GM23338 (cell line): ENCODE measurements at regions not wholly inside any gene's neighbourhood (a gene's known extent, or its start where the extent isn't known, plus 50 kb on each side); places are given as distances from the start of the nearest gene placed in this dataset.

Experiments used
- CREB1 ChIP-seq: fragments of 250-450 bp; sonication (Bioruptor Pico); IDR thresholded peaks from 2 replicates; pipeline ENCODE4 v1.5.0; 2020; ENCODE audit warnings: low read depth, mild to moderate bottlenecking, moderate library complexity
- CTCF ChIP-seq, 2 experiments: fragments of 200-600 bp in 1 of 2; sonication (generic) in 1 of 2; conservative IDR thresholded peaks; 2 replicates each; pipeline versions ENCODE4 v1.5.1 to v1.6.1; 2016 to 2017; ENCODE audit warnings: antibody characterized with exemption in 2 of 2, low read depth in 2 of 2, mild to moderate bottlenecking in 2 of 2, moderate library complexity in 1 of 2
- EZH2 ChIP-seq: fragments of 200-600 bp; sonication (generic); IDR thresholded peaks from one replicate; pipeline ENCODE4 v1.8.0; 2017; ENCODE audit warnings: antibody characterized with exemption, mild to moderate bottlenecking, low read depth; ENCODE audit not compliant: unreplicated experiment
- EZH2phosphoT487 ChIP-seq: fragments of 200-600 bp; sonication (generic); IDR thresholded peaks from one replicate; pipeline ENCODE4 v1.8.1; 2018; ENCODE audit warnings: antibody characterized with exemption; ENCODE audit not compliant: unreplicated experiment
- JUNB ChIP-seq: IDR thresholded peaks from one replicate; pipeline ENCODE4 v1.6.1; 2016; ENCODE audit warnings: antibody characterized with exemption; ENCODE audit not compliant: unreplicated experiment
- POLR2AphosphoS5 ChIP-seq: IDR thresholded peaks from 2 replicates; pipeline ENCODE4 v1.6.1; 2016; ENCODE audit warnings: antibody characterized with exemption, low read depth
- ZNF114 ChIP-seq: fragments of 250-450 bp; sonication (Bioruptor Pico); IDR thresholded peaks from 2 replicates; pipeline ENCODE4 v1.5.0; 2020; ENCODE audit warnings: mild to moderate bottlenecking, moderate library complexity
- ZNF331 ChIP-seq: fragments of 250-450 bp; sonication (Bioruptor Pico); IDR thresholded peaks from 2 replicates; pipeline ENCODE4 v1.5.0; 2020; ENCODE audit warnings: low read depth, mild to moderate bottlenecking, moderate library complexity

GRCh38 chr1:103958699-103959098, 209.0 kb downstream of the AMY1C start:
- TF ChIP-seq CTCF (conservative IDR thresholded peaks at IDR 0.05; ENCODE audit: low read depth in 2 of 2) (no peak), POLR2AphosphoS5 (no peak), EZH2 (no peak), CREB1 (no peak), JUNB (no peak), EZH2phosphoT487 (no peak), ZNF331 (CRISPR knock-in tag) (no peak), ZNF114 (CRISPR knock-in tag) (no peak)
